NCI-H2107 treated with DMSO at 0.1 percent for 48 hours (cell line): ENCODE measurements at regions not wholly inside any gene's neighbourhood (a gene's known extent, or its start where the extent isn't known, plus 50 kb on each side); places are given as distances from the start of the nearest gene placed in this dataset.

Source experiments
- DNase-seq: peaks from one replicate; lab custom pipeline; 2025; ENCODE audit not compliant: unreplicated experiment; lab: John Stamatoyannopoulos, UW

GRCh38 chr17:79524213-79525187, 86.4 kb downstream of the RBFOX3 start:
- no peak for DNase-seq

GRCh38 chr17:79522414-79522813, 88.4 kb downstream of the RBFOX3 start:
- DNase-seq = no peak

- no peak for DNase-seq
Observed at GRCh38 chr17:79521225-79521624, 89.6 kb downstream of the RBFOX3 start.

GRCh38 chr17:79520167-79521165, 90.4 kb downstream of the RBFOX3 start:
- DNase-seq = no peak

- DNase-seq = no peak
Observed at GRCh38 chr17:79519601-79520000, 91.2 kb downstream of the RBFOX3 start.

- no peak for DNase-seq
Observed at GRCh38 chr17:79518585-79519523, 92.0 kb downstream of the RBFOX3 start.

GRCh38 chr17:79517827-79518584, 92.8 kb downstream of the RBFOX3 start:
- DNase-seq = no peak

GRCh38 chr17:79515646-79516571, 94.9 kb downstream of the RBFOX3 start:
- DNase-seq = no peak

- DNase-seq = no peak
Observed at GRCh38 chr17:79515110-79515509, 95.7 kb downstream of the RBFOX3 start.

GRCh38 chr17:79513820-79514535, 96.9 kb downstream of the RBFOX3 start:
- no peak for DNase-seq

- DNase-seq = no peak
Observed at GRCh38 chr17:79513206-79513605, 97.6 kb downstream of the RBFOX3 start.

GRCh38 chr17:79511471-79511870, 99.4 kb downstream of the RBFOX3 start:
- no peak for DNase-seq

- no peak for DNase-seq
Observed at GRCh38 chr17:79510071-79510470, 100.8 kb downstream of the RBFOX3 start.

- DNase-seq = no peak
Observed at GRCh38 chr17:79509490-79509889, 101.4 kb downstream of the RBFOX3 start.

GRCh38 chr17:79509008-79509407, 101.8 kb downstream of the RBFOX3 start:
- no peak for DNase-seq

GRCh38 chr17:79508291-79508716, 102.5 kb downstream of the RBFOX3 start:
- no peak for DNase-seq

- DNase-seq = no peak
Observed at GRCh38 chr17:79506955-79507354, 103.9 kb downstream of the RBFOX3 start.
